Activated T-cell treated with anti-CD3 and anti-CD28 coated beads for 4 hours (primary cell): ENCODE measurements at regions not wholly inside any gene's neighbourhood (a gene's known extent, or its start where the extent isn't known, plus 50 kb on each side); places are given as distances from the start of the nearest gene placed in this dataset.

ENCODE experiments used
- DNase-seq: peaks from one replicate; pipeline ENCODE4 v3.0.0-alpha.2; 2020

GRCh38 chr4:3667258-3667657 lies 98.9 kb upstream of the ADRA2C start:
- no peak for DNase-seq

DNA sequence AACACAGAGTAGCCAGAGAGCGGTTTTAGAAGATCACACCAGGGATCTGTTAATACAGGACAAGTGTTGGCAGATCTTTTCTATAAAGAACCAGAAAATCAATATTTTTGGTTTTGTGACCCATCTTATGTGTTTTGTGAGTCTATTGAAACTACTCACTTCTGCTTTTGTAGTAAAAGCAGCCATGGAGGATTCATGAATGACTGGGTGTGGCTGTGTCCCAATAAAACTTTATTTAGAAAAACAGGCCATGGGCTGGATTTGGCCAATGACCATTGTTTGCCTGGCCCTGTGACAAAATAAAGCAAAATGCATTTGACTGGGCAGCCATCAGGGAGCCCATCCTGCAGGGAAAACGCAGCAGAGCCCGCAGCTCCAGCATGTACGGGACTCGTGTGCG lies 99.9 kb upstream of the ADRA2C start:
- DNase-seq: no peak

- DNase-seq: no peak
Observed at GRCh38 chr4:3665360-3665891, 100.8 kb upstream of the ADRA2C start.

GRCh38 chr4:3663791-3664190 lies 102.4 kb upstream of the ADRA2C start:
- DNase-seq: no peak

- DNase-seq: no peak
Observed at GRCh38 chr4:3662516-3662915, 103.7 kb upstream of the ADRA2C start.

DNA sequence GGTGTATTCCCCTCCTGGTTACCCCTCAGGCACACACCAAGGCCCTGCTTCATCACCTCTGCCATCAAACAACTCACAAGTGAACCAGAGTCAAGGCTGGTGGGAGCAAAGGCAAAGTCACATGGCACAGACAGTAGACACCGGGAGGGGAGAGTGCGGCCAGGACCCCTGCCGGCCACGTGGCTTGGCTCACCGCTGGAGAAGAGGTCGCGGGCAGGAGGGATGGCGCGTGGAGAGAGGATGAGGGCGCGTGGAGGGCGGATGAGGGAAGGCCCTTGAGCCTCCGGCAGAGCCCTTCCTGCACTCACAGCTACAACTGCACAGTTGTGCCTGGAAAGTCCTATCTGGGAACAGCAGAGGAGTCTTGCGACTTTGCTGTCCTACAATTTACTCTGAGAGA lies 104.2 kb upstream of the ADRA2C start:
- no peak for DNase-seq

- no peak for DNase-seq
Observed at GRCh38 chr4:3660928-3661515, 105.2 kb upstream of the ADRA2C start.

GRCh38 chr4:3660086-3660927 lies 105.9 kb upstream of the ADRA2C start:
- DNase-seq: no peak

DNA sequence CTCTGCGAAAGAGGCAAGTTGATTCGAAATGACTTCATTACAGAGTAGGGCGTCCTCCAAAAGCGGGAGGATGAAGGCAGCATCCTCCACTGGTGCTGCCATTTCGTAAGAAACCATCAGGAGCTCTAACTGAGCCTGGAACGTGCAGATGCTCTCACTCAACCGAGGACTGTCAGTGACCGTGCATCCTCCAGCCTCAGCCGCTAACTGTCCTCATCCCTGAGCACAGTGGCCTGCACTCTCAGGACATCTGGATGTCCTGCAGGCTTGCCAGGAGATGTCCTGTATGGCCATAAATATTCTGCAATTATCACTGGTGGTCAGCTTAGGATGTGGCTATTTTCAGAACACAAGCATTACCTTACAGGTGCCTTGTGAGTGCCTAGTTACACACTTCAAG lies 107.1 kb upstream of the ADRA2C start:
- no peak for DNase-seq

DNA sequence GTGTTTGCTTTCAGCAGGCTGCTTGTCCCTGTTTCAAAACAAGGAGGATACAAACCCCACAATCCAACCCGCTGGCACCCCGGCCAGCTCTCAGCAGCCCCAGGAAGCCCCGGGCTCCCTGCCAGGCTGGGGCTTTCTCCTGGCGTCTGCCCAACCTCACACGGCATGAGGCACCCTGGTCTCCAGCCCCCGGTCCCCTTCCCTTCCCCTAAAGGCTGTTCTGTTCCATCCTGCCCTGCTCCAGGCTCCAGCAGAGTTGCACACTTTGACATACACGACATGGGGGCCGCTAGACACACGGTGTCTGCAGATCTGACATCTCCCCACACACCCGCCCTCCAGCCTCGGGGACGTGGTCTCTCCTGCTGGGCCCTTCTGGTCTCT lies 107.7 kb upstream of the ADRA2C start:
- no peak for DNase-seq

DNA sequence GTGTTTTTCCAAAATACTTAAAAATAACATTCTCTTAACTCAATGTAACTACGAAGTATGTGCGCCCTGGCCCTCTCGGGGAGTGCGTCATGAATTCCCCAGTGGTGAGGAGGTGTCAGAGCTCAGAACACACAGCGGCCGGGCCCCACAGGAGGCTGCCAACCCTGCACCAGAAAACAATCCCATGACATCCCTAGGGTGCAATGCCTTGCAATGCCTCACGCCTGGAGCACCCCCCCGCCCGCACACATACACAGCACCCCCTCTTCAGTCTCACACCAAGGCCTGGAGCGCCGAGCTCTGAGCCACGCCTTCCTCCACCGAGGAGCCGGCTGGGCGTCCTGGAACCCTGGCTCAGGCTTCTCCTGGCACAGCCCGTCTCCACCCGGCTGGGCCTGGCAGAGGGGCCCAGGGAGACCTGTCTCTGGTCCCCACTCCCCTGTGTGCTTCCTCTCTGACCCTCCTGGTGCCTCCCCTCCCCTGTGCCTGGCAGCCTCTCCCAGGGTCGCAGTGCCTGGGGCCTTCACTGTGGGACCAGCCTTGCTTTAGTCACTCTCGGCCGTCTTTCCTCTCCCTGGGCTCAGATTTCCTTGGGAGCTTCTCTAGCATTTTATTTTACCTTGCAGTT lies 108.2 kb upstream of the ADRA2C start:
- DNase-seq: no peak

- no peak for DNase-seq
Observed at GRCh38 chr4:3656416-3657356, 109.5 kb upstream of the ADRA2C start.

DNA sequence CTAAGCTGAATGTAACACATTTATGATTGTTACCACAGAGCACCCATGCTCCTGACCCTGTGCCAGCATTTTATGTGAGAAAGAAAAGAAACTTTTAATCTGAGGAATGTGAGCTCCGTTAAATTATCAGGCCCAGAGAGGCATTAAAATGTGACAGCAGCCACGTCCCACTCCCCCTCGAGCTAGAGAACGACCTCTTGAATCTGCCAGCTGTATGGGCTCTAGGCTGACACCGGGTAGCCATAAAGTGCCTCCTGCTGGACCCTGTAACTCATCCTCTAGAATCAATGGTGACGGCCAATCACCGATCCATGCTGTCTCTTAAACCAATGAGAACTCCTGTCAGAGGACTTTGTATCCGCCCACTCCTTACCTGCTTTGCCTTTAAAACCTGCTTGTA lies 110.2 kb upstream of the ADRA2C start:
- no peak for DNase-seq

DNA sequence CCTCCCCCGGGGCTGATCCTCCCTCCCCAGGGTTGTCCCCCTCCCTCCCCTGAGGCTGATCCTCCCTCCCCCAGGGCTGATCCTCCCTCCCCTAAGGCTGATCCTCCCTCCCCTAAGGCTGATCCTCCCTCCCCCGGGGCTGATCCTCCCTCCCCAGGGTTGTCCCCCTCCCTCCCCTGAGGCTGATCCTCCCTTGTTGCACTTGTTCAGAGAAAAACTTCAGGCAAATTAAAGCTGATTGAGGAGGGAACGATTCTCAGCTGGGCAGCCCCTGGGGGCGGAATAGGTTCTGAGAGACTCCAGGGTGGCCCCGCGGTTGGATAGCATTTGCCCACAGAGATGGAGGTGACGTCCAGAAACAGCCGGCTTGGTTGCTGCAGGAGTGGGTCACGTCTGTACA lies 110.7 kb upstream of the ADRA2C start:
- DNase-seq: no peak

DNA sequence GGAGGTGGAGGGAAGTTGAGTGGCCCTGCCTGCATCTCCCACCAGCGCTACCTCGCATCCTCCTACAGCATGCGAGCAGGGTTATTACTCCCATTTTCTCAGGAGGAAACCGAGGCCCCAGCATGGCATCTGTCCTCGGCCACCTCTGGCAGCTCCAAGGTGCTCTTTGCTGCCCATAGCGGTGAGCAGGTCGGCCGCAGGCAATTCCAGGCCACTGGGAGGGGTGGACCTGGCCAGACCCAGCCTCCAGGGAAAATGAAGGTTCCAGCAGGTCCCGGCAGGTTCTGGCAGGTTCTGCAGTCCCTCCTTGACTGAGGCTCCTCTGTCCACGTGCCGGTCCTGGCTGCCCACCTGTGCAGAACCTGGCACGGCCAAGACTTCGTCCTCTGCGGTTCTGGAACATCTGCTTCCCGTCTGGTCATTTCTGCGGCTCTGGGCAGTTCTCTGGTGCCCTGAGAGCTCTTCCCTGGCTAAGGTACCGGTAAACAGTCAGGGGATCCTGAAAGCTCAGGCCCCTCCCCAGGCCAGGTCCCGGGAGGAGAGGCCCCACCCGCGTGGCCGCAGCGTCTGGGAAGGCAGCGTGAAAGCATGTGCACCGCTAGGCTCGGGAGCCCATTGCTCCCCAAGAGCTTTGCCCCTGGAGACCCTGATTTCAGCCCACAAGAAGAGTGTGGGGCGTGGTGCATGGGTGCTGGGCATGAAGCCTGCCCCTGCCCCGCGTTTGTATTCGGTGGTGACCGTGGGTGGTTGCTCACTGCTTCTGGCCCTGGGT lies 112.0 kb upstream of the ADRA2C start:
- DNase-seq: no peak

DNA sequence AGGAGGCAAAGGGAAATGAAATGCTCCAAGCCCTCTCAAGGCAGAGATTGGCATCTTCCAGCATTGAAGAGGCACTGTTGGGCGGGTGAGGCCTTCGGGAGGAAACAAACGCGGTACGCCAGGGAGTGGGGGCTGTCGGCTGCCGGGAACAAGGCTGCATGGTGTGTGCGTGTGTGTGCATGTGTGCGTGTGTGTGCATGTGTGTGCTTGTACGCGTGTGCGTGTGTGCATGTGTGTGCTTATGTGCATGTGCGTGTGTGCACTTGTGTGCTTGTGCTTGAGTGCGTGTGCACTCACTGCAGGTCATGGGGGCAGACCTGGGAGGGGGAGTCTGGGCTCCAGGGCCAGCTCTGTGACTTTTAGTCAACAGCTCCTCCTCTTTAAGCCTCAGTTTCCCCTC lies 113.6 kb upstream of the ADRA2C start:
- no peak for DNase-seq

GRCh38 chr4:3651267-3651845 lies 114.8 kb upstream of the ADRA2C start:
- DNase-seq: no peak

DNA sequence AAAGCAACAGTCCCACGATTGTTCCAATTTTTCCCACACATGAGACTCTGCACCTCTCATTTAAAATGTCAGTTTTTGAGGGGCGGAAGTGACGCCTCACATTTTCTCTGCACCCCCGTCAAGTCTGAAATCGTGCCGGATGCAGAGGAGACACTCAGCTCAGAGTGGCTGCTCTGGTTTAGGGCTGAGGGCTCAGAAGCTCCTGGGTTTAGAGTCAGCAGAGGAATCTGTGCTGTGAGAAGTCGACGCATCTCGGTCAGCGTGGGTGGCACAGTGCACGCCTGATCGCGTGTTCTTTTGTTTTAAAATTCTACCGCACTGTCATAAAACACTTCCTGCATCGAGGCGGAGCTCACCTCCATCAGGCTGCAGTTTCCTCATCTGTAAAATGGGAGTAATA lies 116.7 kb upstream of the ADRA2C start:
- DNase-seq: no peak

DNA sequence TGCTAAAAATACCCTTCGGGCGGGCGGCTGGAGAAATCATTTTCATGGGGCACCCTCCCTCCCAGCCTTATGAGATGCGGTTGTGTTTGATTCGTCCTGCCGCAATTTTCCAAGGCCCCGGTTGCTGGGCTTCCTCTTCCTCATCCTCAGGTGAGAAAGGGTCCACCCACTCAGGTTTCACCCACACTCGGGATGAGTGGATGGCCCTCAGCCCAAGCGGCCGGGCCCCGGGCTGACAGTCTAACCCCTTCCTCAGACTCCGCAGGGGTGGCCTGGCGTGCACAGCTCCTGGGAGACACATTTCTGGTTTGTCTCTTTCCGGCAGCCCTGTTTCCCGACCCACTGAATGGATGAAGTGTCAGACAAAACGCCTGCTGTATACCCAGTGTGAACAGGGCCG lies 116.5 kb upstream of the LRPAP1 start:
- DNase-seq: no peak

DNA sequence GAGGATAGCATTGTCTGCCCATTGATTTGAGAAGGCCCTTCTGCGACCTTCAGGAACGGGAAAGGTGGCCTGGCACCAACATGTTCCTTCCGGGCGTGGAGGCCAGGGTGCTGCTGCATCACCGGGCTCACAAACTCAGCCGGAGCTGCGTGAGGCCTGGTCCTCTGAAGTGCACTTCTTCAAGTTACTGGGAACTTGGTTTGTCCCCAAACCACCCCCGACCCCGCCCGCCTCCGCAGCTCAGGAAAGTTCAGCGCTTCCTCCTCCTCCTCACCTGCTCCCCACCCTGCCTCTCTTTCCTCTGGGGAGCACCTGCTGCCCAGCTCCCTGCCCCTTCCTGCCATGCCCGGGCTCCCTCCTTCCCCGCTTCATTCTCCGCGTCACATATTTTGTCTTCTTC lies 116.0 kb upstream of the LRPAP1 start:
- DNase-seq: no peak

- no peak for DNase-seq
Observed at GRCh38 chr4:3647421-3647820, 115.2 kb upstream of the LRPAP1 start.
